ENCODE measurements at regions not wholly inside any gene's neighbourhood (a gene's known extent, or its start where the extent isn't known, plus 50 kb on each side); places are given as distances from the start of the nearest gene placed in this dataset.
"Not testable (repeated sequence)": the region's sequence is repeated elsewhere in the genome, so short reads cannot be mapped to it uniquely, and the experiment has no call there.

DNA sequence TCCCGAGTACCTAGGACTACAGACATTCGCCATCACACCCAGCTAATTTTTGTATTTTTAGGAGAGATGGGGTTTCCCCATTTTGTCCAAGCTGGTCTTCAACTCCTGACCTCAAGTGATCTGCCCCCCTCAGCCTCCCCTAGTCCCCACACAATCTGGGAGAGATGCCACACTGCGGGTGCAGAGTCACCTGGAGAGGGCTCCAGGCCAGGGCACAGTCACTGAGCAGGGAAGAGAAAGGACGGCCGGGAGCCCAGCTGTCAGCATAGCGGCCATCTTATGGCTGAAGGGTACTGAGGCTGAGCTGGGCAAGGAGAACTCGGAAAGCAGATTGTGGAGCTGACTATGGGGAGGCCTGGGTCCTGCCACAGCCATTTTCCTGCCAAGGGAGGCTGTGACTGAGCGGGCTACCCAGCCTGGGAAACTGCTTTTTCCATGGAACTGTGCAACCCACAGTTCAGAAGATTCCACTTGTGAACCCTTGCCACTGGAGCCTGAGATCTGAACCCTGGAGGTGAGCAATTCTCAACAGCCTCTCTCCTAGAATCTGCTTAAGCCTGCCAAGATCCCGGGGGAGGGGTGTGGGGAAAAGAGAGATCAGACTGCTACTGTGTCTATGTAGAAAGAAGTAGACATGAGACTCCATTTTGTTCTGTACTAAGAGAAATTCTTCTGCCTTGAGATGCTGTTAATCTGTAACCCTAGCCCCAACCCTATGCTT lies 109.2 kb downstream of the ZNF486 start:
- in situ Hi-C loops (cut with MboI; ENCODE audit: low pct_unique_long_range_greater_than_20kb in 2 of 9, low sequenced_read_pairs in 9 of 9, unreplicated experiment in 9 of 9): loop anchor here in 1 of 9 experiments (25.0 kb wide), 1 partner anchor 264 kb away; no protein-coding TSS in a partner anchor
- WGBS, 10 experiments: 0 to 90% (median 60%) methylated on average over 1 to 7 of the region's 9 CpGs; no CpG with 5 or more reads in 3 of the 10 experiments

DNA sequence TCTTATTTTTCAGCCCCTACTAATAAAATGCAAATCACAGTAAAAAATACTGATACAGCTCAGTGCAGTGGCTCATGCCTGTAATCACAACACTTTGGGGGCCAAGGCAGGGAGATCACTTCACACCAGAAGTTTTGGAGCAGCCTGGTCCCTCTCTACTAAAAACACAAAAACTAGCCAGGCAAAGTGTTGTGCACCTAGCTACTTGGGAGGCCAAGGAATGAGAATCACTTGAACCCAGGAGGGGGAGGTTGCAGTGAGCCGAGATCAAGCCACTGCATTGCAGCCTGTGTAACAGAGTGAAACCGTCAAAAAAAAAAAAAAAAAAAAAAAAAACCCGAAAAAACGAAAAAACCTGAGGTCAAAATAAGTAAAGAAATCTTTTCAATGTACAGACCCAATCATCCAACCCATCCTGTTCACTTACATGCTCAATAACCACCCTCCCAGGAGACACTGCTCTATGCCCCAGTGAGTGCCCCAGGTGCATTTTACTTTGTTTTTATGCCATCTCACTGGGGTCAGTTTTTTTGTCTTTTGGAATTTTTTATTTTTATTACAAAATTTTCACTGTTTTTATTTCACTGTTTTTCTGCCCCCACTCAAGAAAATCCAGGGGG lies 107.0 kb downstream of the ZNF486 start:
- Histone ChIP-seq H3K4me1 (replicated peaks in 1 of 2) (no peaks in the 10 kb centered on the region), H3K27ac (no peak overlapping the region), H3K4me3 (no peak overlapping the region)
- in situ Hi-C loops (cut with MboI; ENCODE audit: low pct_unique_long_range_greater_than_20kb in 2 of 9, low sequenced_read_pairs in 9 of 9, unreplicated experiment in 9 of 9): no loop called here
- ATAC-seq (replicated peaks in 6 of 8): no peak
- 0 to 60% (median 43%) methylated on average over 1 to 4 of the region's 4 CpGs for WGBS, 10 experiments

More for the DNA sequence above, 109.2 kb downstream of the ZNF486 start:
- ATAC-seq (replicated peaks in 6 of 8): no peak
- Histone ChIP-seq H3K4me1 (replicated peaks in 1 of 2) (no peaks in the 10 kb centered on the region), H3K4me3 (no peak overlapping the region), H3K27ac (no peak overlapping the region)

DNA sequence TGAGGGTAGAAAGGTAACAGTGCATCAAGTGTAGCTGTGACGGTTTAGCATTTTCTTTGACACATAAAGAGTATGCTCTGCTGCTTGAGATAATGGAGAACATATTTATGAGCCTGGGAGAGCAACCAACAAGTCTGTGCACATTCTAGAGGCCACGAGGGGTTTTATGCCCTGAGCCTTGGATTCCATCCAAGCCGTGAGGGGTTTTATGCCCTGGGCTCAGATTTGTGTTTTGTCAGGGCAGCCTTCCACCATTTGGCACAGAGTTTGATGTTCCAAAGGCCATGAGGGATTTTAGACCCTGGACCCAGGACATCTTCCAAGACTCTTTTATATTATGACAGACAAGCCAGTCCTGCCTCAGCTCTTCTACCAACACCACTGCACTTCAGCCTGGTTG lies 106.4 kb downstream of the ZNF486 start:
- in situ Hi-C loops (cut with MboI; ENCODE audit: low pct_unique_long_range_greater_than_20kb in 2 of 9, low sequenced_read_pairs in 9 of 9, unreplicated experiment in 9 of 9): no loop called here
- Histone ChIP-seq H3K27ac (no peak overlapping the region), H3K4me3 (no peak overlapping the region), H3K4me1 (replicated peaks in 1 of 2) (no peaks in the 10 kb centered on the region)
- WGBS, 10 experiments: 0 to 67% (median 40%) methylated on average over 1 to 3 of the region's 3 CpGs; no CpG with 5 or more reads in 1 of the 10 experiments
- ATAC-seq (replicated peaks in 6 of 8): no peak

- H3K4me3 ChIP-seq; in situ Hi-C loops (cut with MboI; ENCODE audit: low pct_unique_long_range_greater_than_20kb in 2 of 9, low sequenced_read_pairs in 9 of 9, unreplicated experiment in 9 of 9): not testable (repeated sequence)
- WGBS, 10 experiments: 56 to 100% (median 95%) methylated on average over 1 to 8 of the region's 8 CpGs; no CpG with 5 or more reads in 2 of the 10 experiments
Observed at GRCh38 chr19:20272627-20273010, 105.6 kb downstream of the ZNF486 start.

DNA sequence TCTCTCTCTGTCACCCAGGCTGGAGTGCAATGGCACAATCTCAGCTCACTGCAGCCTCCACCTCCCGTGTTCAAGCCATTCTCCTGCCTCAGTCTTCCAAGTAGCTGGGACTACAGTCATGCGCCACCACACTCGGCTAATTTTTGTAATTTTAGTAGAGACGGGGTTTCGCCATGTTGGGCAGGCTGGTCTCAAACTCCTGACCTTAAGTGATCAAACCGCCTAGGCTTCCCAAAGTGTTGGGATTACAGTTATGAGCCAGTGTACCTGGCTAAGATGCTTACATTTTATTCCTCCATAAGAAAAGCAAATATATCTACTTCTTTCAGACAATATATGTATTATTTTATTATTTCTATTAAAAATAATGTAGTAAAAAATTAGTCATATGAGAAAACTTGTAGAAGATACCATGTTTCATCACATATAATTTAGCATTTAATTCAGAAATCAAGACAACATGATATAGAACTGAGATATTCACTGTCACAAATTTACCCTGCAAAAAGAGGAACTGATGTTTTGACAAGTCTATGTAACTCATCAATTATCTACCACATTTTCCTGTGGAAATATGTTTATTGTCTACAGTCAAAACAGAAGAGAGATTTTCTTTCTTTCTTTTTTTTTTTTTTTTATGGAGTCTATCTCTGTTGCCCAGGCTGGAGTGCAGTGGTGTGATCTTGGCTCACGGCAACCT lies 105.1 kb downstream of the ZNF486 start:
- ATAC-seq (replicated peaks in 6 of 8); H3K27ac ChIP-seq; H3K4me3 ChIP-seq; H3K4me1 ChIP-seq (replicated peaks in 1 of 2); in situ Hi-C loops (cut with MboI; ENCODE audit: low pct_unique_long_range_greater_than_20kb in 2 of 9, low sequenced_read_pairs in 9 of 9, unreplicated experiment in 9 of 9): not testable (repeated sequence)
- 17 to 96% (median 60%) methylated on average over 1 to 5 of the region's 7 CpGs; no CpG with 5 or more reads in 1 of the 10 experiments for WGBS, 10 experiments

More at GRCh38 chr19:20272627-20273010, 105.6 kb downstream of the ZNF486 start:
- H3K27ac ChIP-seq; ATAC-seq (replicated peaks in 6 of 8); H3K4me1 ChIP-seq (replicated peaks in 1 of 2): not testable (repeated sequence)

DNA sequence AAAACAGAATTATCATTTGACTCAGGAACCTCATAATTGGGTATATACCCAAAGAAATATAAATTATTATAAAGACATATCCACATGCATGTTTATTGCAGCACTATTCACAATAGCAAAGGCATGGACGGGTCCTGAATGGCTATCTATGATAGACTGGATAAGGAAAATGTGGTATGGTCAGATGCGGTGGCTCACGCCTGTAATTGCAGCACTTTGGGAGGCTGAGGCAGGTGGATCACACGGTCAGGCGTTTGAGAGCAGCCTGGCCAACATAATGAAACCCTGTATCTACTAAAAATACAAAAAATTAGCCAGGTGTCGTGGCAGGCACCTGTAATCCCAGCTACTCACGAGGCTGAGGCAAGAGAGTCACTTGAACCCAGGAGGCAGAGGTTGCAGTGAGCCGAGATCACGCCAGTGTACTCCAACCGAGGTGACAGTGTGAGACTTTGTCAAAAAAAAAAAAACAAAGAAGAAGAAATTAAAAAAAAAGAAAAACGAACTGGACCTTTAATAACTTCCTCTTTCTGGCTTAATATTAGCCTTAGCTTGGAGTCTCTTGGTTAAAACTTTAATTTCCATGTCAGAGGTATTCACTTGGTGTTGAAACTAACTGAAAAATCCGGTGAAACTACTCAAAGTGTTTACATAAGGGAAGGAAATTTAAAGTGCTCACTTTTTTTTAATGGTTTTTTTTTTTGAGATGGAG lies 104.4 kb downstream of the ZNF486 start:
- in situ Hi-C loops (cut with MboI; ENCODE audit: low pct_unique_long_range_greater_than_20kb in 2 of 9, low sequenced_read_pairs in 9 of 9, unreplicated experiment in 9 of 9): no loop called here
- WGBS, 10 experiments: 3 to 79% (median 62%) methylated on average over 5 to 10 of the region's 12 CpGs; no CpG with 5 or more reads in 1 of the 10 experiments
- ATAC-seq (replicated peaks in 6 of 8): no peak
- Histone ChIP-seq H3K4me1 (replicated peaks in 1 of 2) (no peaks in the 10 kb centered on the region), H3K27ac (no peak overlapping the region), H3K4me3 (no peak overlapping the region)

DNA sequence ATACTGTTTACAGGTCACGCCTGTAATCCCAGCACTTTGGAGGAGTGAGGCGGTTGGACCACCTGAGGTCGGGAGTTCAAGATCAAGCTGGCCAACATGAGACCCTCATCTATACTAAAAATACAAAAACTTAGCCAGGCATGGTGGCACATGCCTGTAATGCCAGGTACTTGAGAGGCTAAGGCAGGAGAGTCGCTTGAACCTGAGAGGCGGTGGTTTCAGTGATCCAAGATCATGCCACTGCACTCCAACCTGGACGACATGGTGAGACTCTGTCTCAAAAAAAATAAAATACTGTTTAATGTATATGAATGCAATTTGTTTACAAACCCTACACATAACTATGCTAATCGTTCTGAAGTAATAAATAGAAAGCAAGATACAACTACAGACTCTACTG lies 102.4 kb downstream of the ZNF486 start:
- ATAC-seq (replicated peaks in 6 of 8): no peak
- in situ Hi-C loops (cut with MboI; ENCODE audit: low pct_unique_long_range_greater_than_20kb in 2 of 9, low sequenced_read_pairs in 9 of 9, unreplicated experiment in 9 of 9): no loop called here
- no peaks in the 10 kb centered on the region for H3K4me1 ChIP-seq (replicated peaks in 1 of 2)
- H3K4me3 ChIP-seq: no peak overlapping the region
- H3K27ac ChIP-seq: no peak overlapping the region
- WGBS, 10 experiments: 13 to 91% (median 73%) methylated on average over 3 to 7 of the region's 7 CpGs; no CpG with 5 or more reads in 1 of the 10 experiments

DNA sequence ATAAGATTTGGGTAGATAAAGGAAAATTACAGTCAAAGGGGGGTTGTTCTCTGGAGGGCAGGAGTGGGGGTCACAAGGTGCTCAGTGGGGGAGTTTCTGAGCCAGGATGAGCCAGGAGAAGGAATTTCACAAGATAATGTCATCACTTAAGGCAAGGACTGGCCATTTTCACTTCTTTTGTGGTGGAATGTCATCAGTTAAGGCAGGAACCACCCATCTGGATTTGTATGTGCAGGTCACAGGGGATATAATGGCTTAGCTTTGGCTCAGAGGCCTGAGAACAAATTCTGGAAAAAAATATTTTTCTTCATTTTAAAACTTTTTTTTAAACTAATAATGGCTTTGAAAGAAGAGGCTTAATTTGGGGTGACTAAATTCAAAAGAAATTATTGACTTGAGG lies 94.5 kb downstream of the ZNF486 start:
- H3K4me1 ChIP-seq (replicated peaks in 1 of 2); ATAC-seq (replicated peaks in 6 of 8); in situ Hi-C loops (cut with MboI; ENCODE audit: low pct_unique_long_range_greater_than_20kb in 2 of 9, low sequenced_read_pairs in 9 of 9, unreplicated experiment in 9 of 9); H3K27ac ChIP-seq; H3K4me3 ChIP-seq: not testable (repeated sequence)

DNA sequence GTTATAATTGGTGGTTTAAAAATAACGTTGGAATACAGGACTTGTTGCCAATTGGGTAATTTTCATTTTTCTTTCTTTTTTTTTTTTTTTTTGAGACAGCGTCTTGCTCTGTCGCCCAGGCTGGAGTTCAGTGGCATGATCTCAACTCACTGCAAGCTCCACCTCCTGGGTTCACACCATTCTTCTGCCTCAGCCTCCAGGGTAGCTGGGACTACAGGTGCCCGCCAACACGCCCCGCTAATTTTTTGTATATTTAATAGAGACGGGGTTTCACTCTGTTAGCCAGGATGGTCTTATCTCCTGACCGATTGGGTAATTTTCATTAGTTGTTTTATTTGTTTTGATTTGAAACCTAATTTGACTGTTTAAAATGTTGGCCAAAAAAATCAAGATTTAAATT lies 93.7 kb downstream of the ZNF486 start:
- H3K4me3 ChIP-seq; H3K27ac ChIP-seq; H3K4me1 ChIP-seq (replicated peaks in 1 of 2); in situ Hi-C loops (cut with MboI; ENCODE audit: low pct_unique_long_range_greater_than_20kb in 2 of 9, low sequenced_read_pairs in 9 of 9, unreplicated experiment in 9 of 9); ATAC-seq (replicated peaks in 6 of 8): not testable (repeated sequence)
- WGBS, 10 experiments: 17 to 100% (median 68%) methylated on average over 1 to 8 of the region's 8 CpGs

DNA sequence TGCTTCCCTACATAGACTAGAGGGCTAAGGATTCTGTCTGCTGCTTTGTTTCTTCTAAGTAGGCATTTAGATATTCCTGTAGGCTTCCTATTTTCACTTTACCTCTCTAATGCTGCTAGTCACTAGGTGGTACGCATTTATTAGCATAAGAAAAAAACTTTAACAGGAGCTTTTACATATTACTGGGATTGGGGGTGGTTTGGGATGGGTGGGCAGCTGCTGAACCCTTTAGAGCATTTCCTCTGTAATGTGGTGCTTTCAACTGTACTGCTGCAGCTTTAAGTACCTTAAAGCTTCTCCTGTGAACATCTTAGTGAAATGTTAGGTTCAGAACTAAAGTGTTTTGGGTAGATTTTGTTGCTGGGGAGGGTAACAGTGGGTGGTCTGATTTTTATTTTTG lies 92.6 kb downstream of the ZNF486 start:
- Histone ChIP-seq H3K4me1 (replicated peaks in 1 of 2) (no peaks in the 10 kb centered on the region), H3K27ac (no peak overlapping the region), H3K4me3 (no peak overlapping the region)
- in situ Hi-C loops (cut with MboI; ENCODE audit: low pct_unique_long_range_greater_than_20kb in 2 of 9, low sequenced_read_pairs in 9 of 9, unreplicated experiment in 9 of 9): no loop called here
- no peak for ATAC-seq (replicated peaks in 6 of 8)
- 0 to 25% (median 11%) methylated on average over 1 of the region's 1 CpG; no CpG with 5 or more reads in 6 of the 10 experiments for WGBS, 10 experiments

GRCh38 chr19:20256606-20257005 lies 89.6 kb downstream of the ZNF486 start:
- H3K27ac ChIP-seq: no peak overlapping the region
- in situ Hi-C loops (cut with MboI; ENCODE audit: low pct_unique_long_range_greater_than_20kb in 2 of 9, low sequenced_read_pairs in 9 of 9, unreplicated experiment in 9 of 9): no loop called here
- no peaks in the 10 kb centered on the region for H3K4me1 ChIP-seq (replicated peaks in 1 of 2)
- WGBS, 10 experiments: 0 to 100% (median 94%) methylated on average over 1 to 2 of the region's 2 CpGs; no CpG with 5 or more reads in 1 of the 10 experiments
- no peak overlapping the region for H3K4me3 ChIP-seq
- ATAC-seq (replicated peaks in 6 of 8): no peak

DNA sequence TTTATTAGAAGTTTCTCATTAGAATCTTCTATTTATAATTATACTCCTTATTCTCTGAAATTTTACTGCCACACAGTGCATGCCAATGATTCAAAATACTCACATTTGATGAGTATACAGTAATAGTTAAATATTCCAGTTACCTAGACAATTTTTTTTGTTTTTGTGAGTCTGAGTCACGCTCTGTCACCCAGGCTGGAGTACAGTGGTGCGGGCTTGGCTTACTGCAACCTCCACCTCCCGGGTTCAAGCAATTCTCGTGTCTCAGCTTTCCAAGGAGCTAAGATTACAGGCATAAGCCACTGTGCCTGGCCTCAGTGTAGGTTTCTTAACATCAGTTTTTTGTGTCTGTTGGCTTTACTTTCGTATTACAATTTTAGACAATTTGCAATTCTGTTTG lies 87.1 kb downstream of the ZNF486 start:
- Histone ChIP-seq H3K27ac (no peak overlapping the region), H3K4me1 (replicated peaks in 1 of 2) (no peaks in the 10 kb centered on the region), H3K4me3 (no peak overlapping the region)
- in situ Hi-C loops (cut with MboI; ENCODE audit: low pct_unique_long_range_greater_than_20kb in 2 of 9, low sequenced_read_pairs in 9 of 9, unreplicated experiment in 9 of 9): no loop called here
- 0 to 100% (median 71%) methylated on average over 1 to 5 of the region's 5 CpGs for WGBS, 10 experiments
- no peak for ATAC-seq (replicated peaks in 6 of 8)

GRCh38 chr19:20252613-20253012 lies 85.6 kb downstream of the ZNF486 start:
- Histone ChIP-seq H3K4me3 (no peak overlapping the region), H3K4me1 (replicated peaks in 1 of 2) (no peaks in the 10 kb centered on the region), H3K27ac (no peak overlapping the region)
- in situ Hi-C loops (cut with MboI; ENCODE audit: low pct_unique_long_range_greater_than_20kb in 2 of 9, low sequenced_read_pairs in 9 of 9, unreplicated experiment in 9 of 9): no loop called here
- no peak for ATAC-seq (replicated peaks in 6 of 8)
